Fibroblast of lung (primary cell): ENCODE measurements at regions not wholly inside any gene's neighbourhood (a gene's known extent, or its start where the extent isn't known, plus 50 kb on each side); places are given as distances from the start of the nearest gene placed in this dataset.
A peak's percentile ranks its signal among the peaks of the same experiment; 100 is the strongest.

Experiments
- DNase-seq, 2 donors: peaks; one replicate each; pipeline versions ENCODE4 v3.0.0 to v3.0.0-alpha.2; 2010; ENCODE audit warnings: low read depth in 2 of 2
- H2AFZ ChIP-seq: 2 replicates; pipeline ENCODE4 v1.5.1; 2012; ENCODE audit warnings: low read length, control low read depth, inconsistent platforms
- H3K27ac ChIP-seq: 2 replicates; pipeline ENCODE4 v1.5.1; 2011; ENCODE audit warnings: low read length, control low read depth; ENCODE audit not compliant: insufficient read depth
- H3K27me3 ChIP-seq: 2 replicates; pipeline ENCODE4 v1.5.1; 2011; ENCODE audit warnings: mild to moderate bottlenecking, low read length; ENCODE audit not compliant: control insufficient read depth, insufficient read depth
- H3K36me3 ChIP-seq: 2 replicates; pipeline ENCODE4 v1.5.1; 2011; ENCODE audit warnings: low read length; ENCODE audit not compliant: control insufficient read depth, insufficient read depth
- H3K4me1 ChIP-seq: 2 replicates; pipeline ENCODE4 v1.5.1; 2011; ENCODE audit warnings: low read length; ENCODE audit not compliant: control insufficient read depth, insufficient read depth; ENCODE audit errors: extremely low read depth
- H3K4me2 ChIP-seq: 2 replicates; pipeline ENCODE4 v1.5.1; 2011; ENCODE audit warnings: low read length, control low read depth; ENCODE audit not compliant: insufficient read depth; ENCODE audit errors: extremely low read depth
- H3K4me3 ChIP-seq, 4 experiments: fragments of 200-600 bp in 1 of 4; sonication (generic) in 1 of 4; replicated peaks in 1 of 4; 2 replicates each; pipeline ENCODE4 v1.5.1; 2011 to 2016; ENCODE audit warnings: low read length in 4 of 4, low read depth in 3 of 4, mild to moderate bottlenecking in 3 of 4, control low read depth in 2 of 4, inconsistent platforms in 1 of 4, mixed read lengths in 1 of 4; ENCODE audit not compliant: insufficient read depth in 1 of 4; ENCODE audit errors: control extremely low read depth in 1 of 4
- H3K79me2 ChIP-seq: 2 replicates; pipeline ENCODE4 v1.5.1; 2012; ENCODE audit warnings: mild to moderate bottlenecking, low read length, inconsistent platforms; ENCODE audit not compliant: control insufficient read depth, insufficient read depth
- H3K9ac ChIP-seq: 2 replicates; pipeline ENCODE4 v1.5.1; 2011; ENCODE audit warnings: mild to moderate bottlenecking, low read length, control low read depth; ENCODE audit not compliant: insufficient read depth
- H3K9me3 ChIP-seq: 2 replicates; pipeline ENCODE4 v1.5.1; 2012; ENCODE audit warnings: low read depth, low read length; ENCODE audit not compliant: control insufficient read depth, insufficient read depth
- H4K20me1 ChIP-seq: 2 replicates; pipeline ENCODE4 v1.5.1; 2011; ENCODE audit warnings: low read length; ENCODE audit not compliant: control insufficient read depth, insufficient read depth; ENCODE audit errors: extremely low read depth
- CTCF ChIP-seq, 2 donors: IDR thresholded peaks in 1 of 2; conservative IDR thresholded peaks in 1 of 2; 1 replicate in 1 of 2; 2 replicates in 1 of 2; pipeline ENCODE4 v1.5.1; 2011 to 2012; ENCODE audit warnings: low read length in 2 of 2, control low read depth in 1 of 2, inconsistent platforms in 1 of 2, low read depth in 1 of 2, mild to moderate bottlenecking in 1 of 2
- EZH2 ChIP-seq: IDR thresholded peaks from 2 replicates; pipeline ENCODE4 v1.5.1; 2012; ENCODE audit warnings: low read length, control low read depth, mild to moderate bottlenecking; ENCODE audit errors: missing control alignments

- no peak overlapping the region for H3K4me2 ChIP-seq
- no peak for DNase-seq
Measured at GRCh38 chr3:176632925-176633324, 564.4 kb downstream of the TBL1XR1 start.

GRCh38 chr3:176631165-176631564 is 566.1 kb downstream of the TBL1XR1 start:
- Histone ChIP-seq H3K27me3 (no peaks in the 10 kb centered on the region), H2AFZ (no peak overlapping the region), H3K27ac (no peak overlapping the region), H3K4me2 (no peak overlapping the region), H4K20me1 (no peaks in the 10 kb centered on the region), H3K4me3 (no peak overlapping the region), H3K9me3 (no peaks in the 10 kb centered on the region), H3K79me2 (no peaks in the 10 kb centered on the region), H3K4me1 (no peaks in the 10 kb centered on the region), H3K36me3 (no peaks in the 10 kb centered on the region), H3K9ac (no peak overlapping the region)
- DNase-seq = peak in 1 of 2 donors; percentile 6
- TF ChIP-seq EZH2 = no peak
- TF ChIP-seq CTCF (conservative IDR thresholded peaks at IDR 0.05 in 1 of 2, IDR thresholded peaks at IDR 0.05 in 1 of 2; ENCODE audit: low read depth in 1 of 2, low read length in 2 of 2) = no peak

More at GRCh38 chr3:176632925-176633324, 564.4 kb downstream of the TBL1XR1 start:
- no peak overlapping the region for H2AFZ ChIP-seq
- no peaks in the 10 kb centered on the region for H4K20me1 ChIP-seq
- no peaks in the 10 kb centered on the region for H3K9me3 ChIP-seq
- no peaks in the 10 kb centered on the region for H3K79me2 ChIP-seq
- TF ChIP-seq EZH2 (no peak), CTCF (conservative IDR thresholded peaks at IDR 0.05 in 1 of 2, IDR thresholded peaks at IDR 0.05 in 1 of 2; ENCODE audit: low read depth in 1 of 2, low read length in 2 of 2) (no peak)
- no peak overlapping the region for H3K27ac ChIP-seq
- H3K4me3 ChIP-seq = no peak overlapping the region
- H3K4me1 ChIP-seq = no peaks in the 10 kb centered on the region
- no peak overlapping the region for H3K9ac ChIP-seq
- no peaks in the 10 kb centered on the region for H3K36me3 ChIP-seq
- no peaks in the 10 kb centered on the region for H3K27me3 ChIP-seq

GRCh38 chr3:176628101-176628639 is 569.1 kb downstream of the TBL1XR1 start:
- H2AFZ ChIP-seq = no peak overlapping the region
- no peaks in the 10 kb centered on the region for H3K79me2 ChIP-seq
- H3K9ac ChIP-seq = no peak overlapping the region
- H3K9me3 ChIP-seq = no peaks in the 10 kb centered on the region
- no peaks in the 10 kb centered on the region for H3K36me3 ChIP-seq
- DNase-seq = no peak
- H3K4me3 ChIP-seq = no peak overlapping the region
- no peaks in the 10 kb centered on the region for H3K4me1 ChIP-seq
- H3K4me2 ChIP-seq = no peak overlapping the region
- H3K27me3 ChIP-seq = no peaks in the 10 kb centered on the region
- H4K20me1 ChIP-seq = no peaks in the 10 kb centered on the region
- TF ChIP-seq EZH2 = no peak
- TF ChIP-seq CTCF (conservative IDR thresholded peaks at IDR 0.05 in 1 of 2, IDR thresholded peaks at IDR 0.05 in 1 of 2; ENCODE audit: low read depth in 1 of 2, low read length in 2 of 2) = no peak
- no peak overlapping the region for H3K27ac ChIP-seq
